ENCODE measurements at regions not wholly inside any gene's neighbourhood (a gene's known extent, or its start where the extent isn't known, plus 50 kb on each side); places are given as distances from the start of the nearest gene placed in this dataset.
A peak's percentile ranks its signal among the peaks of the same experiment; 100 is the strongest.

GRCh38 chr17:65442691-65443090 lies 118.8 kb downstream of the AXIN2 start:
- DNase-seq = no peak

GRCh38 chr17:65442250-65442649 lies 119.2 kb downstream of the AXIN2 start:
- no peak for DNase-seq

GRCh38 chr17:65441053-65441605 lies 120.3 kb downstream of the AXIN2 start:
- DNase-seq = no peak

GRCh38 chr17:65438708-65439294 lies 122.6 kb downstream of the AXIN2 start:
- peak; percentile 55 for DNase-seq

- no peak for DNase-seq
Observed at GRCh38 chr17:65438173-65438572, 123.3 kb downstream of the AXIN2 start.

GRCh38 chr17:65436871-65437270 lies 124.6 kb downstream of the AXIN2 start:
- no peak for DNase-seq

GRCh38 chr17:65434878-65435277 lies 126.6 kb downstream of the AXIN2 start:
- DNase-seq = no peak

GRCh38 chr17:65434251-65434650 lies 127.2 kb downstream of the AXIN2 start:
- no peak for DNase-seq

- no peak for DNase-seq
Observed at GRCh38 chr17:65433592-65433991, 127.9 kb downstream of the AXIN2 start.

- DNase-seq = no peak
Observed at GRCh38 chr17:65433157-65433556, 128.3 kb downstream of the AXIN2 start.

- no peak for DNase-seq
Observed at GRCh38 chr17:65431116-65431515, 130.3 kb downstream of the AXIN2 start.

GRCh38 chr17:65430209-65430833 lies 131.1 kb downstream of the AXIN2 start:
- no peak for DNase-seq

GRCh38 chr17:65423346-65424140 lies 137.9 kb downstream of the AXIN2 start:
- no peak for DNase-seq

GRCh38 chr17:65418622-65419021 lies 142.8 kb downstream of the AXIN2 start:
- peak; percentile 8 for DNase-seq

GRCh38 chr17:65417406-65418221 lies 143.8 kb downstream of the AXIN2 start:
- no peak for DNase-seq

GRCh38 chr17:65415991-65416390 lies 145.5 kb downstream of the AXIN2 start:
- DNase-seq = no peak

GRCh38 chr17:65413390-65413789 lies 148.1 kb downstream of the AXIN2 start:
- no peak for DNase-seq

GRCh38 chr17:65409381-65409780 lies 152.1 kb downstream of the AXIN2 start:
- DNase-seq = no peak

GRCh38 chr17:65408050-65408449 lies 153.4 kb downstream of the AXIN2 start:
- no peak for DNase-seq

GRCh38 chr17:65407017-65407416 lies 154.4 kb downstream of the AXIN2 start:
- no peak for DNase-seq

- DNase-seq = no peak
Observed at GRCh38 chr17:65406552-65406951, 154.9 kb downstream of the AXIN2 start.

GRCh38 chr17:65405563-65405962 lies 155.9 kb downstream of the AXIN2 start:
- DNase-seq = no peak

GRCh38 chr17:65404761-65405160 lies 156.7 kb downstream of the AXIN2 start:
- no peak for DNase-seq

Measured in NCI-H69 (cell line).